HCT116 (cell line): ENCODE measurements at regions not wholly inside any gene's neighbourhood (a gene's known extent, or its start where the extent isn't known, plus 50 kb on each side); places are given as distances from the start of the nearest gene placed in this dataset.

Source experiments
- CTCF ChIP-seq, 3 experiments: fragments of 200-600 bp in 1 of 3; sonication (generic) in 1 of 3; IDR thresholded peaks in 2 of 3; conservative IDR thresholded peaks in 1 of 3; 2 replicates each; pipeline ENCODE4 v1.5.1; 2012 to 2017; ENCODE audit warnings: low read depth in 2 of 3, low read length in 2 of 3, antibody characterized with exemption in 1 of 3, borderline replicate concordance in 1 of 3, control low read depth in 1 of 3, mild to moderate bottlenecking in 1 of 3, mixed read lengths in 1 of 3, mixed run types in 1 of 3, moderate library complexity in 1 of 3; ENCODE audit not compliant: insufficient read depth in 1 of 3
- POLR2A ChIP-seq: IDR thresholded peaks from 2 replicates; pipeline ENCODE4 v1.7.0; 2011; ENCODE audit warnings: borderline replicate concordance; ENCODE audit not compliant: insufficient read depth, insufficient read length; ENCODE audit errors: extremely low read depth

- TF ChIP-seq POLR2A (no peak), CTCF (IDR thresholded peaks at IDR 0.05 in 2 of 3, conservative IDR thresholded peaks at IDR 0.05 in 1 of 3; ENCODE audit: borderline replicate concordance in 1 of 3, insufficient read depth in 1 of 3, low read depth in 2 of 3, low read length in 2 of 3) (no peak)
Observed at GRCh38 chr16:63813862-63814261, 1308.0 kb downstream of the CDH11 start.
